GM19351 (cell line): ENCODE measurements at regions not wholly inside any gene's neighbourhood (a gene's known extent, or its start where the extent isn't known, plus 50 kb on each side); places are given as distances from the start of the nearest gene placed in this dataset.

Experiments used
- ATAC-seq: cut with Tn5 transposase; IDR thresholded peaks from one replicate; pipeline ENCODE4 v1.9.1; 2021; ENCODE audit warnings: mild to moderate bottlenecking, moderate library complexity; ENCODE audit not compliant: unreplicated experiment

GRCh38 chr15:93583552-93583951 lies 494.5 kb upstream of the RGMA start:
- no peak for ATAC-seq

GRCh38 chr15:93570527-93570926 lies 481.5 kb upstream of the RGMA start:
- no peak for ATAC-seq

GRCh38 chr15:93566762-93567161 lies 477.8 kb upstream of the RGMA start:
- ATAC-seq, result no peak

GRCh38 chr15:93565201-93565600 lies 476.2 kb upstream of the RGMA start:
- ATAC-seq, result no peak

- no peak for ATAC-seq
These were observed 474.2 kb upstream of the RGMA start for GRCh38 chr15:93563218-93563617.

GRCh38 chr15:93562395-93563123 lies 473.5 kb upstream of the RGMA start:
- no peak for ATAC-seq

GRCh38 chr15:93557696-93558095 lies 468.7 kb upstream of the RGMA start:
- no peak for ATAC-seq

GRCh38 chr15:93553167-93553935 lies 464.3 kb upstream of the RGMA start:
- ATAC-seq, result no peak

- ATAC-seq, result no peak
These were observed 454.1 kb upstream of the RGMA start for GRCh38 chr15:93543093-93543492.

GRCh38 chr15:93527374-93528050 lies 438.5 kb upstream of the RGMA start:
- ATAC-seq, result no peak

GRCh38 chr15:93524432-93524831 lies 435.4 kb upstream of the RGMA start:
- no peak for ATAC-seq

GRCh38 chr15:93523481-93523880 lies 434.5 kb upstream of the RGMA start:
- ATAC-seq, result no peak

GRCh38 chr15:93520206-93520605 lies 431.2 kb upstream of the RGMA start:
- ATAC-seq, result no peak

GRCh38 chr15:93519599-93519998 lies 430.6 kb upstream of the RGMA start:
- ATAC-seq, result no peak

GRCh38 chr15:93517176-93517575 lies 428.2 kb upstream of the RGMA start:
- no peak for ATAC-seq

GRCh38 chr15:93515256-93516051 lies 426.4 kb upstream of the RGMA start:
- no peak for ATAC-seq

- ATAC-seq, result no peak
These were observed 417.6 kb upstream of the RGMA start for GRCh38 chr15:93506646-93507045.

GRCh38 chr15:93505506-93505905 lies 416.5 kb upstream of the RGMA start:
- no peak for ATAC-seq

- ATAC-seq, result no peak
These were observed 412.9 kb upstream of the RGMA start for GRCh38 chr15:93501946-93502345.

GRCh38 chr15:93500155-93500554 lies 411.1 kb upstream of the RGMA start:
- ATAC-seq, result no peak

- no peak for ATAC-seq
These were observed 408.3 kb upstream of the RGMA start for GRCh38 chr15:93497291-93497690.
